Fibroblast of lung (primary cell): ENCODE measurements at regions not wholly inside any gene's neighbourhood (a gene's known extent, or its start where the extent isn't known, plus 50 kb on each side); places are given as distances from the start of the nearest gene placed in this dataset.

ENCODE experiments used
- DNase-seq, 2 donors: peaks; one replicate each; pipeline versions ENCODE4 v3.0.0 to v3.0.0-alpha.2; 2010; ENCODE audit warnings: low read depth in 2 of 2
- H2AFZ ChIP-seq: 2 replicates; pipeline ENCODE4 v1.5.1; 2012; ENCODE audit warnings: low read length, control low read depth, inconsistent platforms
- H3K27ac ChIP-seq: 2 replicates; pipeline ENCODE4 v1.5.1; 2011; ENCODE audit warnings: low read length, control low read depth; ENCODE audit not compliant: insufficient read depth
- H3K27me3 ChIP-seq: 2 replicates; pipeline ENCODE4 v1.5.1; 2011; ENCODE audit warnings: mild to moderate bottlenecking, low read length; ENCODE audit not compliant: control insufficient read depth, insufficient read depth
- H3K36me3 ChIP-seq: 2 replicates; pipeline ENCODE4 v1.5.1; 2011; ENCODE audit warnings: low read length; ENCODE audit not compliant: control insufficient read depth, insufficient read depth
- H3K4me1 ChIP-seq: 2 replicates; pipeline ENCODE4 v1.5.1; 2011; ENCODE audit warnings: low read length; ENCODE audit not compliant: control insufficient read depth, insufficient read depth; ENCODE audit errors: extremely low read depth
- H3K4me2 ChIP-seq: 2 replicates; pipeline ENCODE4 v1.5.1; 2011; ENCODE audit warnings: low read length, control low read depth; ENCODE audit not compliant: insufficient read depth; ENCODE audit errors: extremely low read depth
- H3K4me3 ChIP-seq, 4 experiments: fragments of 200-600 bp in 1 of 4; sonication (generic) in 1 of 4; replicated peaks in 1 of 4; 2 replicates each; pipeline ENCODE4 v1.5.1; 2011 to 2016; ENCODE audit warnings: low read length in 4 of 4, low read depth in 3 of 4, mild to moderate bottlenecking in 3 of 4, control low read depth in 2 of 4, inconsistent platforms in 1 of 4, mixed read lengths in 1 of 4; ENCODE audit not compliant: insufficient read depth in 1 of 4; ENCODE audit errors: control extremely low read depth in 1 of 4
- H3K79me2 ChIP-seq: 2 replicates; pipeline ENCODE4 v1.5.1; 2012; ENCODE audit warnings: mild to moderate bottlenecking, low read length, inconsistent platforms; ENCODE audit not compliant: control insufficient read depth, insufficient read depth
- H3K9ac ChIP-seq: 2 replicates; pipeline ENCODE4 v1.5.1; 2011; ENCODE audit warnings: mild to moderate bottlenecking, low read length, control low read depth; ENCODE audit not compliant: insufficient read depth
- H3K9me3 ChIP-seq: 2 replicates; pipeline ENCODE4 v1.5.1; 2012; ENCODE audit warnings: low read depth, low read length; ENCODE audit not compliant: control insufficient read depth, insufficient read depth
- H4K20me1 ChIP-seq: 2 replicates; pipeline ENCODE4 v1.5.1; 2011; ENCODE audit warnings: low read length; ENCODE audit not compliant: control insufficient read depth, insufficient read depth; ENCODE audit errors: extremely low read depth
- EZH2 ChIP-seq: IDR thresholded peaks from 2 replicates; pipeline ENCODE4 v1.5.1; 2012; ENCODE audit warnings: low read length, control low read depth, mild to moderate bottlenecking; ENCODE audit errors: missing control alignments
- TF ChIP-seq, protein P1 (sequence below), 2 donors: IDR thresholded peaks in 1 of 2; conservative IDR thresholded peaks in 1 of 2; 1 replicate in 1 of 2; 2 replicates in 1 of 2; pipeline ENCODE4 v1.5.1; 2011 to 2012; ENCODE audit warnings: low read length in 2 of 2, control low read depth in 1 of 2, inconsistent platforms in 1 of 2, low read depth in 1 of 2, mild to moderate bottlenecking in 1 of 2

DNA sequence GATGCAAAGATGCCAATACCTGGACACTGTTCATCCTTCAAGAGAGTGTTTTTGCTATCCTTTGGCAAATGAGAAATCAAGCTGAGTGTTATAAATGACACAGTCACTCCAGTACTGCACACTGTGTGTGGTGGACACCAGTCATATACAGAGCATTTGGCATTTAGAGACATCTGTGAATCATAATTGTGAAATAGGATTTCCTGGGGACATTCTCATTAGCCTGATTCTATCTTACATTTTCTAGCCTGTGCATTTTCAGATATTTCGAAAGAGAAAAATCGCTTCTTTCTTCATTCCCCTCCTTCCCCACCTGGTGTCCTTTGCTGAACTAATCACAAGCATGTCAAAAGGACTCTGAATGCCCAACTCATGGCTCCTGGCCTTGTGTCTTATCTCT is 781.0 kb upstream of the ARGLU1 start:
- no peak overlapping the region for H3K4me3 ChIP-seq
- H3K27me3 ChIP-seq: no peaks in the 10 kb centered on the region
- H3K9me3 ChIP-seq: no peaks in the 10 kb centered on the region
- no peaks in the 10 kb centered on the region for H3K36me3 ChIP-seq
- H3K79me2 ChIP-seq: no peaks in the 10 kb centered on the region
- H3K4me1 ChIP-seq: no peaks in the 10 kb centered on the region
- no peak overlapping the region for H3K9ac ChIP-seq
- H4K20me1 ChIP-seq: no peaks in the 10 kb centered on the region
- peak; percentile 23 to 69 for DNase-seq
- no peak overlapping the region for H2AFZ ChIP-seq
- H3K27ac ChIP-seq: no peak overlapping the region
- no peak overlapping the region for H3K4me2 ChIP-seq
- TF ChIP-seq EZH2: no peak
- TF ChIP-seq, protein P1, sequence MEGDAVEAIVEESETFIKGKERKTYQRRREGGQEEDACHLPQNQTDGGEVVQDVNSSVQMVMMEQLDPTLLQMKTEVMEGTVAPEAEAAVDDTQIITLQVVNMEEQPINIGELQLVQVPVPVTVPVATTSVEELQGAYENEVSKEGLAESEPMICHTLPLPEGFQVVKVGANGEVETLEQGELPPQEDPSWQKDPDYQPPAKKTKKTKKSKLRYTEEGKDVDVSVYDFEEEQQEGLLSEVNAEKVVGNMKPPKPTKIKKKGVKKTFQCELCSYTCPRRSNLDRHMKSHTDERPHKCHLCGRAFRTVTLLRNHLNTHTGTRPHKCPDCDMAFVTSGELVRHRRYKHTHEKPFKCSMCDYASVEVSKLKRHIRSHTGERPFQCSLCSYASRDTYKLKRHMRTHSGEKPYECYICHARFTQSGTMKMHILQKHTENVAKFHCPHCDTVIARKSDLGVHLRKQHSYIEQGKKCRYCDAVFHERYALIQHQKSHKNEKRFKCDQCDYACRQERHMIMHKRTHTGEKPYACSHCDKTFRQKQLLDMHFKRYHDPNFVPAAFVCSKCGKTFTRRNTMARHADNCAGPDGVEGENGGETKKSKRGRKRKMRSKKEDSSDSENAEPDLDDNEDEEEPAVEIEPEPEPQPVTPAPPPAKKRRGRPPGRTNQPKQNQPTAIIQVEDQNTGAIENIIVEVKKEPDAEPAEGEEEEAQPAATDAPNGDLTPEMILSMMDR (conservative IDR thresholded peaks at IDR 0.05 in 1 of 2, IDR thresholded peaks at IDR 0.05 in 1 of 2; ENCODE audit: low read depth in 1 of 2, low read length in 2 of 2): no peak

DNA sequence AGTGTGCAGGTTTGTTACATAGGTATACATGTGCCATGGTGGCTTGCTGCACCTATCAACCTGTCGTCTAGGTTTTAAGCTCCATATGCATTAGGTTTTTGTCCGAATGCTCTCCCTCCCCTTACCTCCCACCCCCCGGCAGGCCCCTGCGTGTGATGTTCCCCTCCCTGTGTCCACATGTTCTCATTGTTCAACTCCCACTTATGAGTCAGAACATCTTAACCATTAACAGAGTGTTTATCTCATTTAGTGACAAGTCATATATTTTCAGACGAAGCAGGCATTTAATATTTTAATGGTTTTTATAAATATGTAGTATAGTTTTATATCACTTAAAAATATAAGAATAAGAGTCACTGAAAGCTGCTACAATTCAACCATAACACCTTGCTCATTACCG is 780.5 kb upstream of the ARGLU1 start:
- no peak overlapping the region for H2AFZ ChIP-seq
- DNase-seq: peak in 1 of 2 donors; percentile 63
- no peak overlapping the region for H3K27ac ChIP-seq
- H3K36me3 ChIP-seq: no peaks in the 10 kb centered on the region
- H3K4me2 ChIP-seq: no peak overlapping the region
- no peaks in the 10 kb centered on the region for H4K20me1 ChIP-seq
- no peak overlapping the region for H3K9ac ChIP-seq
- H3K4me1 ChIP-seq: no peaks in the 10 kb centered on the region
- TF ChIP-seq, protein P1 (conservative IDR thresholded peaks at IDR 0.05 in 1 of 2, IDR thresholded peaks at IDR 0.05 in 1 of 2; ENCODE audit: low read depth in 1 of 2, low read length in 2 of 2): no peak
- no peak for TF ChIP-seq EZH2
- no peaks in the 10 kb centered on the region for H3K79me2 ChIP-seq
- no peaks in the 10 kb centered on the region for H3K27me3 ChIP-seq
- H3K4me3 ChIP-seq: no peak overlapping the region
- no peaks in the 10 kb centered on the region for H3K9me3 ChIP-seq

DNA sequence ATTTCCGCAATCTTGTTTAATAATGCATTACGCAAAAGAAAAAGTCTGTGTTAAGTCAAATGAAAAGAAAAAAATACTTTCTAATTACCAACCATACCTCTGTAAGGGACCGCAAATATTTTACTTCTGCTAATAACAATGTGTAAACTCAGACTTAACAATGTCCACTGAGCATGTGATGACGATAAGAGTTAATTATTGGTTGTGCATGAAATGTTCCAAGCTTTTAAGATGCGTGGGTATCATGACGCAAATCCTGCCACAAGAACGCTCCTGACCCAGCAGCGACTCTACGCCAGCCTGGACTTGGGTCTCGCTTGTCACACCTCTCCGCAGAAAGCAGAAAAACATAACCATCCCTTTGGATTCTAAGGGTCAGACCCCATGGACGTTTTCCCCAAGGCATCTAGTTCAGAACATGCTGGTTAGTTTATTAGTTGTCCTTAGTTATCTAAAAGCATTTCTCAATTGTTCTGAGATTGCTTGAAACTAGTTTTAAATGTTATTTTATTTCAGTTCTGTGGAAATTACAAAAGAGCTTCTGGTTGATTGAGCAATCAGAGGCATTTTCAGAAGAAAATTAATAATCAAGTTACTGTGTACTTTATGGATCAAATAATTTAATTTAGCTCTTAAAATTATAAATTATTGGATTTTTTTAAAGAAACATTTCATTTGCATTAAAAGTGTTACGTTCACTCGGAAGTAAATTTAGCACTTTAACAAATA is 779.9 kb upstream of the ARGLU1 start:
- no peak overlapping the region for H3K27ac ChIP-seq
- H2AFZ ChIP-seq: no peak overlapping the region
- H3K36me3 ChIP-seq: no peaks in the 10 kb centered on the region
- H3K4me3 ChIP-seq: no peak overlapping the region
- no peaks in the 10 kb centered on the region for H3K27me3 ChIP-seq
- no peak overlapping the region for H3K9ac ChIP-seq
- no peaks in the 10 kb centered on the region for H3K79me2 ChIP-seq
- no peak for TF ChIP-seq EZH2
- TF ChIP-seq, protein P1 (conservative IDR thresholded peaks at IDR 0.05 in 1 of 2, IDR thresholded peaks at IDR 0.05 in 1 of 2; ENCODE audit: low read depth in 1 of 2, low read length in 2 of 2): no peak
- no peak overlapping the region for H3K4me2 ChIP-seq
- DNase-seq: peak in 1 of 2 donors; percentile 73
- H4K20me1 ChIP-seq: no peaks in the 10 kb centered on the region
- H3K4me1 ChIP-seq: no peaks in the 10 kb centered on the region
- no peaks in the 10 kb centered on the region for H3K9me3 ChIP-seq
